GM06990 (cell line): ENCODE measurements at regions not wholly inside any gene's neighbourhood (a gene's known extent, or its start where the extent isn't known, plus 50 kb on each side); places are given as distances from the start of the nearest gene placed in this dataset.

ENCODE experiments used
- DNase-seq: peaks from one replicate; pipeline ENCODE4 v3.0.0-alpha.2; 2011; ENCODE audit not compliant: insufficient read length; ENCODE audit errors: extremely low read depth
- H3K27me3 ChIP-seq: replicated peaks from 2 replicates; pipeline ENCODE4 v1.6.0; 2011; ENCODE audit warnings: low read length; ENCODE audit not compliant: control insufficient read depth, insufficient read depth
- H3K36me3 ChIP-seq: 2 replicates; pipeline ENCODE4 v1.5.1; 2011; ENCODE audit warnings: low read length; ENCODE audit not compliant: control insufficient read depth, insufficient read depth
- H3K4me3 ChIP-seq: replicated peaks from 2 replicates; pipeline ENCODE4 v1.5.1; 2011; ENCODE audit warnings: low read depth, mild to moderate bottlenecking, control low read depth, low read length
- TF ChIP-seq, protein P1 (sequence below): IDR thresholded peaks from 2 replicates; pipeline ENCODE4 v1.5.1; 2011; ENCODE audit warnings: low read length, control low read depth, mild to moderate bottlenecking, inconsistent platforms; ENCODE audit not compliant: insufficient read depth, poor library complexity, severe bottlenecking

DNA sequence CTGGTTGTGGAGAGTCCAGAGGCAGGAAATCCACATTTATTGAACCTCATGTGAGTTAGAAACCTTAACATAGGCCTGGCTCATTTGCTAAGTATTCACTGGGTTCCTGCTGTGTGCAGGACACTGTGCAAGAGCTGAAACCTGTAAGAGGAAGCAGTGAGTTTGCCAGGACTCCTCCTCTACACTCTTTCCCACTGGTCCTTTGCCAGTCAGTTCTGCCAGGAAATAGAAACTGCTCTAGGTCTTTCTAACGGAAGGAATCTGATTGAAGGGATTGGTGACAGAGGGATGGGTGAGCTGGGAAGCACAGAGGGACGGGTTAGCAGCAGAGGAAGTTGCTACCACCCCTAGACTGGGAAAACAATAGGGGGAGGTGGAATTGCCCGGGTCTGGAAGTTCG lies 234.2 kb upstream of the ECI2 start:
- no peak for DNase-seq

DNA sequence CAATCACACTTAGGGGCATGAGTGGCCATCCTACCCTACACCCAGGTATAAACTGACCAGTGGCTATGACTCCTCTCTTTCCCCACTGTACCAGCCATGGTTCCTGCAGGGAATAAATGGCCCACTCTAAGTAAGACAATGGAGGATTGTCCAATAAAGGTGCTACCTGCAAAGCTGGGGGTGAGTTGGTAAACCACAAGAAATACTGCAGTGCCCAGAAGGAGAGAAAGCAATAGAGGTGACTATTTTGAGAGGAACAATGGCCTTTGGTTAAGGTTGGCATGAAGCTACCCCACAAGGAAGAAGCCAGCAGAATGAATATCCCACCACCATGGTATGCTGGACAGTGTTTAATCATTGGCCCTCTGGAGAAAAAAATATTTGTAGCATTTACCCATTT lies 233.3 kb upstream of the ECI2 start:
- no peak for DNase-seq
- Histone ChIP-seq H3K36me3 (no peaks in the 10 kb centered on the region), H3K4me3 (no peak overlapping the region), H3K27me3 (peaks cover 2% of the 10 kb centered on the region; the same call in 1 of the 2 replicates)
- TF ChIP-seq, protein P1, sequence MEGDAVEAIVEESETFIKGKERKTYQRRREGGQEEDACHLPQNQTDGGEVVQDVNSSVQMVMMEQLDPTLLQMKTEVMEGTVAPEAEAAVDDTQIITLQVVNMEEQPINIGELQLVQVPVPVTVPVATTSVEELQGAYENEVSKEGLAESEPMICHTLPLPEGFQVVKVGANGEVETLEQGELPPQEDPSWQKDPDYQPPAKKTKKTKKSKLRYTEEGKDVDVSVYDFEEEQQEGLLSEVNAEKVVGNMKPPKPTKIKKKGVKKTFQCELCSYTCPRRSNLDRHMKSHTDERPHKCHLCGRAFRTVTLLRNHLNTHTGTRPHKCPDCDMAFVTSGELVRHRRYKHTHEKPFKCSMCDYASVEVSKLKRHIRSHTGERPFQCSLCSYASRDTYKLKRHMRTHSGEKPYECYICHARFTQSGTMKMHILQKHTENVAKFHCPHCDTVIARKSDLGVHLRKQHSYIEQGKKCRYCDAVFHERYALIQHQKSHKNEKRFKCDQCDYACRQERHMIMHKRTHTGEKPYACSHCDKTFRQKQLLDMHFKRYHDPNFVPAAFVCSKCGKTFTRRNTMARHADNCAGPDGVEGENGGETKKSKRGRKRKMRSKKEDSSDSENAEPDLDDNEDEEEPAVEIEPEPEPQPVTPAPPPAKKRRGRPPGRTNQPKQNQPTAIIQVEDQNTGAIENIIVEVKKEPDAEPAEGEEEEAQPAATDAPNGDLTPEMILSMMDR, result no peak

More for the DNA sequence above, 234.2 kb upstream of the ECI2 start:
- H3K4me3 ChIP-seq, result no peak overlapping the region
- TF ChIP-seq, protein P1, result no peak
- H3K36me3 ChIP-seq, result no peaks in the 10 kb centered on the region
- H3K27me3 ChIP-seq, result peaks cover 2% of the 10 kb centered on the region; the same call in 1 of the 2 replicates

DNA sequence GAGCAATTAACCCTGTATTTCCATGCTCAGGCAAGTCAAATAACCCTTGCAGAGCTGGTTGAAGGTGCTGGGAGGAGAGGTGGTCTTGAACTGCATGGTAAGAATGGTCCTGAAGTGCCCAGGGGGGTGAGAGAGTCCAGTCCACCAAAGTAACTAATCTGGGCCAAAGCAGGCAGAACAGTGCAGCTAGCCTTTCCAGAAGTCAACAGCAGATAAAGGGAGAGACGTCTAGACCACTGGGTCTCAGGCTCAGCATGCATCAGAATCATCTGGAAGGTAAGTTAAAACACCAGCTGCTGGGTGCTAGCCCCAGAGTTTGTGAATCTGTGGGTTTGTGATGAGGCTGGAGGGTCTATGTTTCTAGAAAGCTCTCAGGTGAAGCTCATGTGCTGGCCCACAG lies 232.3 kb upstream of the ECI2 start:
- no peaks in the 10 kb centered on the region for H3K36me3 ChIP-seq
- H3K27me3 ChIP-seq, result peaks cover 1% of the 10 kb centered on the region; the same call in 1 of the 2 replicates
- TF ChIP-seq, protein P1, result no peak
- DNase-seq, result no peak
- no peak overlapping the region for H3K4me3 ChIP-seq

DNA sequence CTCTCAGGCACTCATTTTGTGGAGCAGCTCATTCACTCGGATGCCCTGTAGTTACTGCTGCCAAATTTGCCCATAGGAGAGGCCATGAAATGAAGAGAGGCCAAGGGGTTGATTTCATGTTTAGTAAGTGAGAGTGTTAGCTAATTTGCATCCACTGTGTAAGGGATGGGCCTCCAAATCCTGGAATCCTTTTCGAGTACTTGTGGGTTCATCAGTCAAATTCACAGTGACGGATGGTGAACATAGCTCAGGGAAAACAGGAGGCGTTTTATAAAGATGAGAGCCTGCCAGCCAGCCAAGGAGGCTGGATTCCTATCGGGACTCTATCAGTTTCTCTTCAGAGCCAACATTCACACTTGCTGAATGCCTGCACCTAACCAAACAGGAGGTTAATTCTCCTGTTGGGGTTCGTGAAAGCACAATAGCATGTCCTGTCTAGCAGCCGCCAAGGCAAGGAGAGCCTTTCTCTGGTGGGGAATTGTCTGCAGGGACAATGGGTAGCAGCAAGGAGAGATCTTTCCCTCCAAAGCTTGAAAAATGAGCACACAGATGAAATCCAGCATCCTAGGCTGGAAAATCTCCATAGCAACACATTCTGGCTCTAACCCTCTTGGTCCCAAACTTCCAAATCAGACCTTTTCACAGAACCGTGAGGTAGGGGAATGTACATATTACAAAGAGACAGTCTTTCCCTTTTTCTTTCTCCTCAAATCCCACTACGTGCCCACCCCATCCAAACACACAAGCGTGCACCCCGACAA lies 231.4 kb upstream of the ECI2 start:
- Histone ChIP-seq H3K27me3 (no peaks in the 10 kb centered on the region; the same call in 1 of the 2 replicates), H3K36me3 (no peaks in the 10 kb centered on the region), H3K4me3 (no peak overlapping the region)
- TF ChIP-seq, protein P1, result no peak
- DNase-seq, result no peak

DNA sequence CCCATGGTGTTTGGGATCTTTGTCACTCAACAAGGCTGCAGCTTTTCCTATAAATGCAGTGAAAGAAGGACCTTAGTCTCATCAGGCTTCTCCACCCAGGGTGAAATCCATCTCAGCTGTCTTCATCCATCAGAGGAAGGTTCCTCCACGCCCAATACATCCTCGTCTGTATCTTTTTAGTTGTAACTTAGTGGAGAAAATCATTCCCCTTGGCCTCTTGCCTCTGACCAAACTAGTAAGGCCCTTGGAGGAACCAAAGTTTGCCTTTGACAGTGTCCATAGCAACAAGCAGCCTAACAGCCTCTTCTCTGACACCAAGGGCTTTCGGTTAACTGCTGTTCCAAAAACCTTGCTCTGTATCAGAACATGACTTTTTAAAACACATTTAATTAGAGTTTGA lies 230.3 kb upstream of the ECI2 start:
- no peaks in the 10 kb centered on the region for H3K36me3 ChIP-seq
- no peaks in the 10 kb centered on the region; the same call in 1 of the 2 replicates for H3K27me3 ChIP-seq
- TF ChIP-seq, protein P1, result no peak
- no peak for DNase-seq
- H3K4me3 ChIP-seq, result no peak overlapping the region
